ENCODE measurements at regions not wholly inside any gene's neighbourhood (a gene's known extent, or its start where the extent isn't known, plus 50 kb on each side); places are given as distances from the start of the nearest gene placed in this dataset.

- TF ChIP-seq TEAD4 (IDR thresholded peaks at IDR 0.05) (no peak), MAX (IDR thresholded peaks at IDR 0.05) (no peak), FOXM1 (IDR thresholded peaks at IDR 0.05; ENCODE audit: borderline replicate concordance, low read depth) (no peak), TAF1 (IDR thresholded peaks at IDR 0.05; ENCODE audit: low read depth) (no peak), ZBTB7A (IDR thresholded peaks at IDR 0.05; ENCODE audit: low read depth) (no peak), CEBPB (IDR thresholded peaks at IDR 0.05) (no peak), TCF12 (IDR thresholded peaks at IDR 0.05; ENCODE audit: low read depth) (no peak), NFIC (IDR thresholded peaks at IDR 0.05) (no peak), RAD21 (IDR thresholded peaks at IDR 0.05; ENCODE audit: low read depth) (no peak), EGR1 (IDR thresholded peaks at IDR 0.05) (no peak), EP300 (IDR thresholded peaks at IDR 0.05; ENCODE audit: borderline replicate concordance) (no peak)
- TF ChIP-seq, protein P1, sequence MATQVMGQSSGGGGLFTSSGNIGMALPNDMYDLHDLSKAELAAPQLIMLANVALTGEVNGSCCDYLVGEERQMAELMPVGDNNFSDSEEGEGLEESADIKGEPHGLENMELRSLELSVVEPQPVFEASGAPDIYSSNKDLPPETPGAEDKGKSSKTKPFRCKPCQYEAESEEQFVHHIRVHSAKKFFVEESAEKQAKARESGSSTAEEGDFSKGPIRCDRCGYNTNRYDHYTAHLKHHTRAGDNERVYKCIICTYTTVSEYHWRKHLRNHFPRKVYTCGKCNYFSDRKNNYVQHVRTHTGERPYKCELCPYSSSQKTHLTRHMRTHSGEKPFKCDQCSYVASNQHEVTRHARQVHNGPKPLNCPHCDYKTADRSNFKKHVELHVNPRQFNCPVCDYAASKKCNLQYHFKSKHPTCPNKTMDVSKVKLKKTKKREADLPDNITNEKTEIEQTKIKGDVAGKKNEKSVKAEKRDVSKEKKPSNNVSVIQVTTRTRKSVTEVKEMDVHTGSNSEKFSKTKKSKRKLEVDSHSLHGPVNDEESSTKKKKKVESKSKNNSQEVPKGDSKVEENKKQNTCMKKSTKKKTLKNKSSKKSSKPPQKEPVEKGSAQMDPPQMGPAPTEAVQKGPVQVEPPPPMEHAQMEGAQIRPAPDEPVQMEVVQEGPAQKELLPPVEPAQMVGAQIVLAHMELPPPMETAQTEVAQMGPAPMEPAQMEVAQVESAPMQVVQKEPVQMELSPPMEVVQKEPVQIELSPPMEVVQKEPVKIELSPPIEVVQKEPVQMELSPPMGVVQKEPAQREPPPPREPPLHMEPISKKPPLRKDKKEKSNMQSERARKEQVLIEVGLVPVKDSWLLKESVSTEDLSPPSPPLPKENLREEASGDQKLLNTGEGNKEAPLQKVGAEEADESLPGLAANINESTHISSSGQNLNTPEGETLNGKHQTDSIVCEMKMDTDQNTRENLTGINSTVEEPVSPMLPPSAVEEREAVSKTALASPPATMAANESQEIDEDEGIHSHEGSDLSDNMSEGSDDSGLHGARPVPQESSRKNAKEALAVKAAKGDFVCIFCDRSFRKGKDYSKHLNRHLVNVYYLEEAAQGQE (IDR thresholded peaks at IDR 0.05; ENCODE audit: low read depth): no peak
- TF ChIP-seq, protein P2, sequence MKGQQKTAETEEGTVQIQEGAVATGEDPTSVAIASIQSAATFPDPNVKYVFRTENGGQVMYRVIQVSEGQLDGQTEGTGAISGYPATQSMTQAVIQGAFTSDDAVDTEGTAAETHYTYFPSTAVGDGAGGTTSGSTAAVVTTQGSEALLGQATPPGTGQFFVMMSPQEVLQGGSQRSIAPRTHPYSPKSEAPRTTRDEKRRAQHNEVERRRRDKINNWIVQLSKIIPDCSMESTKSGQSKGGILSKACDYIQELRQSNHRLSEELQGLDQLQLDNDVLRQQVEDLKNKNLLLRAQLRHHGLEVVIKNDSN (IDR thresholded peaks at IDR 0.05): no peak
These were observed 825.2 kb downstream of the PCDH7 start for GRCh38 chr4:31545330-31545729.

- TF ChIP-seq EGR1 (IDR thresholded peaks at IDR 0.05) (no peak), EP300 (IDR thresholded peaks at IDR 0.05; ENCODE audit: borderline replicate concordance) (no peak), TCF12 (IDR thresholded peaks at IDR 0.05; ENCODE audit: low read depth) (no peak), NFIC (IDR thresholded peaks at IDR 0.05) (no peak), TAF1 (IDR thresholded peaks at IDR 0.05; ENCODE audit: low read depth) (no peak), CEBPB (IDR thresholded peaks at IDR 0.05) (no peak), YY1 (IDR thresholded peaks at IDR 0.05; ENCODE audit: low read depth) (no peak), ZBTB7A (IDR thresholded peaks at IDR 0.05; ENCODE audit: low read depth) (no peak), RAD21 (IDR thresholded peaks at IDR 0.05; ENCODE audit: low read depth) (no peak), TEAD4 (IDR thresholded peaks at IDR 0.05) (no peak), FOXM1 (IDR thresholded peaks at IDR 0.05; ENCODE audit: borderline replicate concordance, low read depth) (no peak), MAX (IDR thresholded peaks at IDR 0.05) (no peak)
- TF ChIP-seq, protein P2 (IDR thresholded peaks at IDR 0.05): no peak
- TF ChIP-seq, protein P1 (IDR thresholded peaks at IDR 0.05; ENCODE audit: low read depth): no peak
These were observed 825.6 kb downstream of the PCDH7 start for GRCh38 chr4:31545755-31546154.

DNA sequence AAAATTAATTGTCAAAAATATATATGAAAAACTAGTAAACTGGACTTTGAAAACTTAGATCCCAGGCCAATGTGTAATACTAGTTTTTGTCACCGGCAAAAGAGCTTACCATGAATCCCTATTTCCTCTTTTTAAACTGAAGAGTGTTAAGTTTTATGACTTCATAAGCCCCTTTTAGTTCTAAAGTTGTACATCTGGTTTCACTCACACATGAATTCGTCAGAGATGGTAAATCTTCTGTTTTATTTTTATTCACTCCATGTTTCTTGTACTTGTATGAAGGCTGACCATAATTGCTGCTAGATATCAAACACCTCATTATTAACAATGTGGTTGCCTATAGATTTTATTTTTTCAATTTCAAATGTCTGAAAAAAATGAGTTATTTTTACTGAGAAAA is 827.9 kb downstream of the PCDH7 start:
- no peak for TF ChIP-seq TAF1 (IDR thresholded peaks at IDR 0.05; ENCODE audit: low read depth)
- TF ChIP-seq YY1 (IDR thresholded peaks at IDR 0.05; ENCODE audit: low read depth): no peak
- no peak for TF ChIP-seq NFIC (IDR thresholded peaks at IDR 0.05)
- TF ChIP-seq RAD21 (IDR thresholded peaks at IDR 0.05; ENCODE audit: low read depth): no peak
- TF ChIP-seq TCF12 (IDR thresholded peaks at IDR 0.05; ENCODE audit: low read depth): no peak
- TF ChIP-seq, protein P2 (IDR thresholded peaks at IDR 0.05): no peak

DNA sequence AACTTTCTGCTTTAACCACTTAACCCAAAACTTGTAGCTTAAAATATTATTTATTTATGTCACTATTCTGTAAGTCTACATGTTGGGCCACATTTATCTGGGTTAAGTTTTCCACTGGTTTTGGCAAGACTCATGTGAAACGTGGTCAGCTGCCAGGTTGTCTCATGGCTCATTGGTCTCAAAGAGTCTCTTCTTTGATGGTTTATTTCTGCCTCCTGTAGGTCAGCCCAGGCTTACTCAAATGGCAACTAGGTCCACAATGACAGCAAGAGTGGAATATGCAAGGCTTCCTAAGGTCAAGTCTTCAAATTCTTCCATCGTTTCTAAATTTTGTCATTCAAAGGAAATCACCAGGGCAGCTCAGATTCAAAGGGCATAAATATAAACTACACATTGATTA is 828.7 kb downstream of the PCDH7 start:
- no peak for TF ChIP-seq EP300 (IDR thresholded peaks at IDR 0.05; ENCODE audit: borderline replicate concordance)
- no peak for TF ChIP-seq CEBPB (IDR thresholded peaks at IDR 0.05)
- no peak for TF ChIP-seq TEAD4 (IDR thresholded peaks at IDR 0.05)
- TF ChIP-seq, protein P2 (IDR thresholded peaks at IDR 0.05): no peak
- TF ChIP-seq NFIC (IDR thresholded peaks at IDR 0.05): peak; percentile 43; the same call in 1 of the 2 replicates
- peak; percentile 32; the same call in 1 of the 2 replicates for TF ChIP-seq RAD21 (IDR thresholded peaks at IDR 0.05; ENCODE audit: low read depth)
- TF ChIP-seq FOXM1 (IDR thresholded peaks at IDR 0.05; ENCODE audit: borderline replicate concordance, low read depth): no peak
- no peak for TF ChIP-seq CREB1 (IDR thresholded peaks at IDR 0.05; ENCODE audit: low read depth)

- TF ChIP-seq TAF1 (IDR thresholded peaks at IDR 0.05; ENCODE audit: low read depth) (no peak), CEBPB (IDR thresholded peaks at IDR 0.05) (no peak), CREB1 (IDR thresholded peaks at IDR 0.05; ENCODE audit: low read depth) (no peak), NFIC (IDR thresholded peaks at IDR 0.05) (no peak), EP300 (IDR thresholded peaks at IDR 0.05; ENCODE audit: borderline replicate concordance) (no peak), ZBTB7A (IDR thresholded peaks at IDR 0.05; ENCODE audit: low read depth) (no peak), FOXM1 (IDR thresholded peaks at IDR 0.05; ENCODE audit: borderline replicate concordance, low read depth) (no peak), YY1 (IDR thresholded peaks at IDR 0.05; ENCODE audit: low read depth) (no peak), TCF12 (IDR thresholded peaks at IDR 0.05; ENCODE audit: low read depth) (no peak), MAX (IDR thresholded peaks at IDR 0.05) (no peak), TEAD4 (IDR thresholded peaks at IDR 0.05) (no peak), RAD21 (IDR thresholded peaks at IDR 0.05; ENCODE audit: low read depth) (no peak), EGR1 (IDR thresholded peaks at IDR 0.05) (no peak)
- TF ChIP-seq, protein P1 (IDR thresholded peaks at IDR 0.05; ENCODE audit: low read depth): no peak
- TF ChIP-seq, protein P2 (IDR thresholded peaks at IDR 0.05): no peak
These were observed 829.1 kb downstream of the PCDH7 start for GRCh38 chr4:31549256-31549655.
